Psoas muscle (tissue), 7 donors: ENCODE measurements at regions not wholly inside any gene's neighbourhood (a gene's known extent, or its start where the extent isn't known, plus 50 kb on each side); places are given as distances from the start of the nearest gene placed in this dataset.

Source experiments
- ATAC-seq, 4 donors: fragments of 200-7000 bp; cut with Tn5 transposase; one replicate each; pipeline ENCODE4 v1.9.1; 2020; ENCODE audit warnings: moderate library complexity in 3 of 4, mild to moderate bottlenecking in 2 of 4
- DNase-seq, 2 donors: peaks; one replicate each; pipeline ENCODE4 v3.0.0-alpha.2; 2020
- H3K27ac ChIP-seq: fragments of 200-600 bp; one replicate; pipeline ENCODE4 v1.8.0; 2022
- H3K27me3 ChIP-seq, 3 donors: fragments of 200-600 bp in 1 of 3; one replicate each; pipeline versions ENCODE4 v1.6.1 to v1.8.0; 2013 to 2022; ENCODE audit warnings: low read length in 2 of 3, mild to moderate bottlenecking in 2 of 3, moderate library complexity in 1 of 3; ENCODE audit not compliant: insufficient read depth in 3 of 3
- H3K36me3 ChIP-seq, 2 donors: fragments of 200-600 bp in 1 of 2; one replicate each; pipeline versions ENCODE4 v1.6.1 to v1.8.0; 2013 to 2022; ENCODE audit warnings: low read depth in 1 of 2, mild to moderate bottlenecking in 1 of 2, moderate library complexity in 1 of 2; ENCODE audit not compliant: insufficient read depth in 1 of 2
- H3K4me1 ChIP-seq: fragments of 200-600 bp; one replicate; pipeline ENCODE4 v1.8.0; 2022
- H3K4me3 ChIP-seq: fragments of 200-600 bp; one replicate; pipeline ENCODE4 v1.8.0; 2022; ENCODE audit warnings: mild to moderate bottlenecking
- H3K9me3 ChIP-seq: fragments of 200-600 bp; one replicate; pipeline ENCODE4 v1.8.0; 2022
- WGBS, 3 donors: extraction: QIAGEN DNeasy Blood & Tissue Kit; methylation state at CpG; one replicate each; pipeline versions ENCODE4 v1.1.6 to v1.1.7; 2013; 5-methylcytosine and 5-hydroxymethylcytosine counted together
- intact Hi-C, 2 donors: fragments of 100-400 bp; cut with DNase I; formaldehyde crosslinking; loops; one replicate each; pipeline versions ENCODE4 v1.11.0 to v1.14.2; 2022
- TF ChIP-seq, protein P1 (sequence below): fragments of 200-600 bp; IDR thresholded peaks from one replicate; pipeline ENCODE4 v1.8.0; 2022; ENCODE audit warnings: antibody characterized with exemption
- donor health status: healthy with polysubstance abuse.
- donor health status: DM: no; HTN: no; CAD: no; lungs with moderate emphysema.
- donor health status: Bipolar disorder and iron deficiency.
- donor health status: healthy.
- donor health status: DM: yes; HTN: yes; CAD: no.
- donor health status: DM: no; HTN: no; CAD: no.
- donor health status: DM: yes; HTN: yes; CAD: no.

- H3K4me1 ChIP-seq, result no peaks in the 10 kb centered on the region
- H3K9me3 ChIP-seq, result no peaks in the 10 kb centered on the region
- intact Hi-C loops, result no loop called here
Observed at GRCh38 chr20:7217606-7218005, 450.1 kb downstream of the BMP2 start.

DNA sequence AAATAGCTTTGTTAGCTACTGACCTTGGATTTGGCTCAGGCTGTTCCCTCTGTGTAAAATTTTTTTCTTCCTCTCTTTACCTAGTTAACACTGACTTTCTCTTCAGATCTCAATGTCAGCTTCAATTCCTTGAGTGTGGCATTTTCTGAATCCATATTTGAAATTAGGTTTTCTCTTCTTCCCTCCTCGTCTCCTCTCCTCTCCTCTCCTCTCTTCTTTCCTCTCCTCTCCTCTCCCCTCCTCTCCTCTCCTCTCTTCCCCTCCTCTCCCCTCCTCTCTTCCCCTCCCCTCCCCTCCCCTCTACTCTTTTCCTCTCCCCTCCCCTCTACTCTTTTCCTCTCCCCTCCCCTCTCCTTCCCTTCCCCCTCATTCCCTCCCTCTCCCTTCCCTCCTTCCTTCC, 453.3 kb downstream of the BMP2 start:
- no peak overlapping the region for H3K27ac ChIP-seq
- H3K9me3 ChIP-seq, result peaks cover 3% of the 10 kb centered on the region
- H3K4me1 ChIP-seq, result no peaks in the 10 kb centered on the region
- no peaks in the 10 kb centered on the region for H3K27me3 ChIP-seq
- H3K4me3 ChIP-seq, result no peak overlapping the region
- intact Hi-C loops, result no loop called here
- no peak for DNase-seq
- 67 to 73% (median 71%) methylated on average over 1 of the region's 1 CpG for WGBS, 3 donors
- no peak for ATAC-seq
- TF ChIP-seq, protein P1, sequence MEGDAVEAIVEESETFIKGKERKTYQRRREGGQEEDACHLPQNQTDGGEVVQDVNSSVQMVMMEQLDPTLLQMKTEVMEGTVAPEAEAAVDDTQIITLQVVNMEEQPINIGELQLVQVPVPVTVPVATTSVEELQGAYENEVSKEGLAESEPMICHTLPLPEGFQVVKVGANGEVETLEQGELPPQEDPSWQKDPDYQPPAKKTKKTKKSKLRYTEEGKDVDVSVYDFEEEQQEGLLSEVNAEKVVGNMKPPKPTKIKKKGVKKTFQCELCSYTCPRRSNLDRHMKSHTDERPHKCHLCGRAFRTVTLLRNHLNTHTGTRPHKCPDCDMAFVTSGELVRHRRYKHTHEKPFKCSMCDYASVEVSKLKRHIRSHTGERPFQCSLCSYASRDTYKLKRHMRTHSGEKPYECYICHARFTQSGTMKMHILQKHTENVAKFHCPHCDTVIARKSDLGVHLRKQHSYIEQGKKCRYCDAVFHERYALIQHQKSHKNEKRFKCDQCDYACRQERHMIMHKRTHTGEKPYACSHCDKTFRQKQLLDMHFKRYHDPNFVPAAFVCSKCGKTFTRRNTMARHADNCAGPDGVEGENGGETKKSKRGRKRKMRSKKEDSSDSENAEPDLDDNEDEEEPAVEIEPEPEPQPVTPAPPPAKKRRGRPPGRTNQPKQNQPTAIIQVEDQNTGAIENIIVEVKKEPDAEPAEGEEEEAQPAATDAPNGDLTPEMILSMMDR, result no peak
- no peaks in the 10 kb centered on the region for H3K36me3 ChIP-seq

More at GRCh38 chr20:7217606-7218005, 450.1 kb downstream of the BMP2 start:
- WGBS, 3 donors, result 56 to 66% (median 57%) methylated on average over 1 of the region's 1 CpG
- H3K27ac ChIP-seq, result no peak overlapping the region
- no peak overlapping the region for H3K4me3 ChIP-seq
- DNase-seq (no peak), ATAC-seq (no peak)
- TF ChIP-seq, protein P1, result no peak
- H3K27me3 ChIP-seq, result no peaks in the 10 kb centered on the region
- H3K36me3 ChIP-seq, result no peaks in the 10 kb centered on the region

DNA sequence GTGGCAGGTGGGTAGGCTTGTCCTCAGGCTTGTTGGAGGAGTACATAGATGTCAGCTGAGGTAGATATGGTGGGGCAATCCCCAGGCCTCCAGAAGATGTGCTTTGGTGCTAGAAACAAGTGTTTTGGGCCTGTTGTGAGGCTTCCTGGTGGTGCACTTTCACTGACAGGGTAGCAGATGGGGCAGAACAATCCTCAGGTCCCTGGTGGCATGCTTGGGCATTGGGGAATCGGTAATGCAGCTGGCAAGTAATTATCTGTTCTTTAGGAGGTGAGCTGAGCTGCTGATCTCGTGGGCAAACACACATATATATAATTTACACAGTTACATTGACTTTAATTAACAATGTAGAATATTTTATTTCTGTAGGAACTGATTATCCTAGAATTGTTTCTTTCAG, 458.7 kb downstream of the BMP2 start:
- DNase-seq (no peak), ATAC-seq (no peak)
- Histone ChIP-seq H3K4me3 (no peak overlapping the region), H3K27ac (no peak overlapping the region), H3K9me3 (peaks cover 3% of the 10 kb centered on the region), H3K4me1 (no peaks in the 10 kb centered on the region), H3K36me3 (no peaks in the 10 kb centered on the region), H3K27me3 (no peaks in the 10 kb centered on the region)
- TF ChIP-seq, protein P1, result no peak
- intact Hi-C loops, result no loop called here
- 35 to 71% (median 51%) methylated on average over 2 of the region's 2 CpGs for WGBS, 3 donors

- Histone ChIP-seq H3K27me3 (peaks cover 0 to 1% (median 0%) of the 10 kb centered on the region in 3 donors), H3K27ac (no peak overlapping the region), H3K4me1 (no peaks in the 10 kb centered on the region), H3K9me3 (peaks cover 8% of the 10 kb centered on the region), H3K4me3 (no peak overlapping the region), H3K36me3 (no peaks in the 10 kb centered on the region)
- ATAC-seq (no peak), DNase-seq (no peak)
- intact Hi-C loops, result no loop called here
- TF ChIP-seq, protein P1, result no peak
Observed at GRCh38 chr20:7231303-7231702, 463.8 kb downstream of the BMP2 start.

GRCh38 chr20:7232796-7233195, 465.3 kb downstream of the BMP2 start:
- Histone ChIP-seq H3K4me1 (no peaks in the 10 kb centered on the region), H3K27ac (no peak overlapping the region), H3K36me3 (no peaks in the 10 kb centered on the region), H3K9me3 (peaks cover 8% of the 10 kb centered on the region), H3K4me3 (no peak overlapping the region), H3K27me3 (peaks cover 0 to 3% (median 0%) of the 10 kb centered on the region in 3 donors)
- ATAC-seq, result no peak
- no peak for DNase-seq
- intact Hi-C loops, result no loop called here
- TF ChIP-seq, protein P1, result no peak
- WGBS, 3 donors, result 50 to 58% (median 55%) methylated on average over 2 of the region's 2 CpGs
